Panc1 (cell line): ENCODE measurements at regions not wholly inside any gene's neighbourhood (a gene's known extent, or its start where the extent isn't known, plus 50 kb on each side); places are given as distances from the start of the nearest gene placed in this dataset.

ENCODE experiments used
- ATAC-seq: fragments of 200-7000 bp; cut with Tn5 transposase; 2 replicates; pipeline ENCODE4 v1.9.1; 2020; ENCODE audit warnings: mild to moderate bottlenecking, moderate library complexity
- BruUV-seq: library from RNA; stranded (reverse); fragments of 400-500 nt; replicated peaks from 2 replicates; lab custom pipeline; 2021; lab: Mats Ljungman, UMichigan
- CTCF ChIA-PET: fragments of 300-600 bp; sonication (Branson Sonifier 250); formaldehyde crosslinking; loops from one replicate; lab custom pipeline; 2022; ENCODE audit warnings: antibody characterized with exemption; lab: Charles Lee
- POLR2A ChIA-PET: fragments of 300-600 bp; sonication (Branson Sonifier 250); formaldehyde crosslinking; loops from one replicate; lab custom pipeline; 2022; ENCODE audit warnings: antibody characterized with exemption; lab: Charles Lee
- DNase-seq: peaks from one replicate; pipeline ENCODE4 v3.0.0-alpha.2; 2010; ENCODE audit warnings: low read depth, low spot score
- H3K27ac ChIP-seq: 2 replicates; pipeline ENCODE4 v1.5.1; 2011; ENCODE audit warnings: mild to moderate bottlenecking, low read length, inconsistent platforms
- H3K27me3 ChIP-seq: fragments of 200-500 bp; sonication (Bioruptor generic); 2 replicates; pipeline ENCODE4 v1.6.0; 2014; ENCODE audit warnings: low read length, inconsistent platforms; ENCODE audit not compliant: control insufficient read depth, insufficient read depth
- H3K36me3 ChIP-seq: fragments of 200-500 bp; sonication (Bioruptor generic); 2 replicates; pipeline ENCODE4 v1.5.1; 2014; ENCODE audit warnings: inconsistent platforms, mild to moderate bottlenecking, low read length, moderate library complexity; ENCODE audit not compliant: control insufficient read depth, insufficient read depth
- H3K4me1 ChIP-seq: 2 replicates; pipeline ENCODE4 v1.5.1; 2011; ENCODE audit warnings: inconsistent platforms, mild to moderate bottlenecking, low read length, moderate library complexity; ENCODE audit not compliant: control insufficient read depth, insufficient read depth
- H3K4me3 ChIP-seq, 2 experiments: 2 replicates each; pipeline ENCODE4 v1.5.1; 2011 to 2012; ENCODE audit warnings: low read depth in 2 of 2, low read length in 2 of 2, mild to moderate bottlenecking in 2 of 2, inconsistent platforms in 1 of 2, moderate library complexity in 1 of 2
- H3K9me3 ChIP-seq: fragments of 200-500 bp; sonication (Bioruptor generic); 2 replicates; pipeline ENCODE4 v1.5.1; 2014; ENCODE audit warnings: low read depth, mild to moderate bottlenecking, inconsistent platforms, low read length, moderate library complexity; ENCODE audit not compliant: control insufficient read depth, insufficient read depth
- POLR2AphosphoS5 ChIP-seq: IDR thresholded peaks from 2 replicates; pipeline ENCODE4 v1.6.1; 2012; ENCODE audit warnings: mild to moderate bottlenecking, low read depth, low read length, moderate library complexity
- SIN3A ChIP-seq: IDR thresholded peaks from 2 replicates; pipeline ENCODE4 v1.6.1; 2012; ENCODE audit warnings: low read depth, mild to moderate bottlenecking, low read length, moderate library complexity, borderline replicate concordance; ENCODE audit not compliant: insufficient read depth
- TCF7L2 ChIP-seq: IDR thresholded peaks from 2 replicates; pipeline ENCODE4 v1.6.1; 2011; ENCODE audit warnings: mild to moderate bottlenecking, low read depth, low read length, inconsistent platforms
- in situ Hi-C: cut with HindIII; loops from 2 replicates; pipeline ENCODE4 v1.10.0; 2016; ENCODE audit warnings: low sequenced_read_pairs, low pct_unique_long_range_greater_than_20kb
- intact Hi-C: fragments of 100-400 bp; cut with micrococcal nuclease; formaldehyde crosslinking; loops from one replicate; pipeline ENCODE4 v1.10.0; 2022; ENCODE audit not compliant: unreplicated experiment
- TF ChIP-seq, protein P1 (sequence below), 2 experiments: IDR thresholded peaks; 2 replicates each; pipeline ENCODE4 v1.6.1; 2011 to 2012; ENCODE audit warnings: low read depth in 2 of 2, control low read depth in 1 of 2, low read length in 1 of 2, mild to moderate bottlenecking in 1 of 2, moderate library complexity in 1 of 2; ENCODE audit not compliant: insufficient read depth in 1 of 2
- TF ChIP-seq, protein P2 (sequence below): fragments of 450-650 bp; IDR thresholded peaks from 2 replicates; pipeline ENCODE4 v1.5.1; 2017; ENCODE audit warnings: mild to moderate bottlenecking

DNA sequence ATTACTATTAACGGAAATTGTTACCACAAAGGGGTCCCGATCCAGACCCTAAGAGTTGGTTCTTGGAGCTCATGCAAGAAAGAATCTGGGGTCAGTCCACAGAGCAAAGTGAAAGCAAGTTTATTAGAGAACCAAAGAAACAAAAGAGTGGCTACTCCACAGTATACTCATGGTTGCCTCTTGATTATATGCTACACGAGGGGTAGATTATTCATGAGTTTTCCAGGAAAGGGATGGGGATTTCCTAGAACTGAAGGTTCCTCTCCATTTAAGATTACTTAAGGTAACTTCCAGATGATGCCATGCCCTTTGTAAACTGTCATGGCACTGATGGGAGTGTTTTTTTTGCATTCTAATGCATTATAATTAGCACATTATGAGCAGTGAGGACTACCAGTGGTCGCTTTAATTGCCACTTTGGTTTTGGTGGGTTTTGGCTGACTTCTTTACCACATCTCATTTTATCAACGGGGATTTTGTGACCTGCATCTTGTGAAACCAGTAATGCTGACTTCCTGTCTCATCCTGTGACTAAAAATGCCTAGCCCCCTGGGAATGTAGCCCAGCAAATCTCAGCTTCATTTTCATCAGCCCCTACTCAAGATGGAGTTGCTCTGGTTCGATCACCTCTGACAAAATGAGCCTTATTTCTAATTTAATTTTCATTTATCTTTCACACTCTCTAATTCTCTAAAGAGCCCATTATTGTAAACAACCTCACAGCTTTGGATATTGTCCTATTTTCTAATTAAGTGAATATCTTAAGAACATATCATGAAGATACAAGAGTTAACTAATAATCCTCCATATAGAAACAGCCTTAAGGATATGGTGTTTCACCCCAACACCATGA, 336.3 kb downstream of the RASEF start:
- ChIA-PET POLR2A (no interaction called here), CTCF (no interaction called here)
- in situ Hi-C loops = no loop called here
- TF ChIP-seq, protein P1, sequence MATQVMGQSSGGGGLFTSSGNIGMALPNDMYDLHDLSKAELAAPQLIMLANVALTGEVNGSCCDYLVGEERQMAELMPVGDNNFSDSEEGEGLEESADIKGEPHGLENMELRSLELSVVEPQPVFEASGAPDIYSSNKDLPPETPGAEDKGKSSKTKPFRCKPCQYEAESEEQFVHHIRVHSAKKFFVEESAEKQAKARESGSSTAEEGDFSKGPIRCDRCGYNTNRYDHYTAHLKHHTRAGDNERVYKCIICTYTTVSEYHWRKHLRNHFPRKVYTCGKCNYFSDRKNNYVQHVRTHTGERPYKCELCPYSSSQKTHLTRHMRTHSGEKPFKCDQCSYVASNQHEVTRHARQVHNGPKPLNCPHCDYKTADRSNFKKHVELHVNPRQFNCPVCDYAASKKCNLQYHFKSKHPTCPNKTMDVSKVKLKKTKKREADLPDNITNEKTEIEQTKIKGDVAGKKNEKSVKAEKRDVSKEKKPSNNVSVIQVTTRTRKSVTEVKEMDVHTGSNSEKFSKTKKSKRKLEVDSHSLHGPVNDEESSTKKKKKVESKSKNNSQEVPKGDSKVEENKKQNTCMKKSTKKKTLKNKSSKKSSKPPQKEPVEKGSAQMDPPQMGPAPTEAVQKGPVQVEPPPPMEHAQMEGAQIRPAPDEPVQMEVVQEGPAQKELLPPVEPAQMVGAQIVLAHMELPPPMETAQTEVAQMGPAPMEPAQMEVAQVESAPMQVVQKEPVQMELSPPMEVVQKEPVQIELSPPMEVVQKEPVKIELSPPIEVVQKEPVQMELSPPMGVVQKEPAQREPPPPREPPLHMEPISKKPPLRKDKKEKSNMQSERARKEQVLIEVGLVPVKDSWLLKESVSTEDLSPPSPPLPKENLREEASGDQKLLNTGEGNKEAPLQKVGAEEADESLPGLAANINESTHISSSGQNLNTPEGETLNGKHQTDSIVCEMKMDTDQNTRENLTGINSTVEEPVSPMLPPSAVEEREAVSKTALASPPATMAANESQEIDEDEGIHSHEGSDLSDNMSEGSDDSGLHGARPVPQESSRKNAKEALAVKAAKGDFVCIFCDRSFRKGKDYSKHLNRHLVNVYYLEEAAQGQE (IDR thresholded peaks at IDR 0.05; ENCODE audit: insufficient read depth in 1 of 2, low read depth in 2 of 2, low read length in 1 of 2) = no peak
- TF ChIP-seq, protein P2, sequence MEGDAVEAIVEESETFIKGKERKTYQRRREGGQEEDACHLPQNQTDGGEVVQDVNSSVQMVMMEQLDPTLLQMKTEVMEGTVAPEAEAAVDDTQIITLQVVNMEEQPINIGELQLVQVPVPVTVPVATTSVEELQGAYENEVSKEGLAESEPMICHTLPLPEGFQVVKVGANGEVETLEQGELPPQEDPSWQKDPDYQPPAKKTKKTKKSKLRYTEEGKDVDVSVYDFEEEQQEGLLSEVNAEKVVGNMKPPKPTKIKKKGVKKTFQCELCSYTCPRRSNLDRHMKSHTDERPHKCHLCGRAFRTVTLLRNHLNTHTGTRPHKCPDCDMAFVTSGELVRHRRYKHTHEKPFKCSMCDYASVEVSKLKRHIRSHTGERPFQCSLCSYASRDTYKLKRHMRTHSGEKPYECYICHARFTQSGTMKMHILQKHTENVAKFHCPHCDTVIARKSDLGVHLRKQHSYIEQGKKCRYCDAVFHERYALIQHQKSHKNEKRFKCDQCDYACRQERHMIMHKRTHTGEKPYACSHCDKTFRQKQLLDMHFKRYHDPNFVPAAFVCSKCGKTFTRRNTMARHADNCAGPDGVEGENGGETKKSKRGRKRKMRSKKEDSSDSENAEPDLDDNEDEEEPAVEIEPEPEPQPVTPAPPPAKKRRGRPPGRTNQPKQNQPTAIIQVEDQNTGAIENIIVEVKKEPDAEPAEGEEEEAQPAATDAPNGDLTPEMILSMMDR = no peak
- no peak for TF ChIP-seq TCF7L2
- TF ChIP-seq POLR2AphosphoS5 = no peak
- TF ChIP-seq SIN3A = no peak
- Histone ChIP-seq H3K4me3 (no peak overlapping the region), H3K27ac (no peak overlapping the region), H3K9me3 (no peaks in the 10 kb centered on the region), H3K36me3 (no peaks in the 10 kb centered on the region), H3K4me1 (no peaks in the 10 kb centered on the region), H3K27me3 (no peaks in the 10 kb centered on the region)
- no TSS peak for BruUV-seq
- intact Hi-C loops = no loop called here
- DNase-seq (no peak), ATAC-seq (no peak)

DNA sequence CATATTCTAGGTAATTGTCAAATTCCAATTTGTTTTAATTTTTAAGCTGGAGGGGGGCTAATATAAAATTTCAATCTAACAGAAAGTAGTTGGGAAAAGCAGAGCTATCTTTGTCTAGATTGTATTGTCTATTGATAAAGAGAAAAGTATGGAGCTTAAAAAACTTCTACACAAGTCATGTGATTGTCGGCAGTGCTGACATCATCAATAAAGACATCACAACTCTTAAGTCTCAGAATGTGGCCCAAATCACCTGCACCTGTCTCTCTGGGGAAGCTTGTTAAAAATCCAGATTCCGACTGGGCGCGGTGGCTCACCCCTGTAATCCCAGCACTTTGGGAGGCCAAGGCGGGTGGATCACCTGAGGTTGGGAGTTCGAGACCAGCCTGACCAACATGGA, 333.8 kb downstream of the RASEF start:
- Histone ChIP-seq H3K36me3 (no peaks in the 10 kb centered on the region), H3K27ac (no peak overlapping the region), H3K4me3 (no peak overlapping the region), H3K9me3 (no peaks in the 10 kb centered on the region), H3K4me1 (no peaks in the 10 kb centered on the region), H3K27me3 (no peaks in the 10 kb centered on the region)
- ChIA-PET POLR2A (no interaction called here), CTCF (no interaction called here)
- no peak for DNase-seq
- intact Hi-C loops = no loop called here
- in situ Hi-C loops = no loop called here
- no peak for TF ChIP-seq TCF7L2
- no peak for TF ChIP-seq SIN3A
- TF ChIP-seq, protein P1 (IDR thresholded peaks at IDR 0.05; ENCODE audit: insufficient read depth in 1 of 2, low read depth in 2 of 2, low read length in 1 of 2) = no peak
- no peak for TF ChIP-seq POLR2AphosphoS5
- TF ChIP-seq, protein P2 = no peak
- BruUV-seq = no TSS peak
- no peak for ATAC-seq
